GM04504 (cell line): ENCODE measurements at regions not wholly inside any gene's neighbourhood (a gene's known extent, or its start where the extent isn't known, plus 50 kb on each side); places are given as distances from the start of the nearest gene placed in this dataset.
"Not testable (repeated sequence)": the region's sequence is repeated elsewhere in the genome, so short reads cannot be mapped to it uniquely, and the experiment has no call there.

Experiments
- DNase-seq: peaks from one replicate; pipeline ENCODE4 v3.0.0-alpha.2; 2012; ENCODE audit warnings: low read depth

- DNase-seq = no peak
Observed at GRCh38 chr16:24624102-24624501, 84.7 kb downstream of the RBBP6 start.

GRCh38 chr16:24626256-24626655 is 86.9 kb downstream of the RBBP6 start:
- no peak for DNase-seq

- no peak for DNase-seq
Observed at GRCh38 chr16:24634919-24635318, 94.5 kb upstream of the TNRC6A start.

- DNase-seq = peak; percentile 92
Observed at GRCh38 chr16:24635900-24636610, 93.4 kb upstream of the TNRC6A start.

GRCh38 chr16:24639769-24640168 is 89.7 kb upstream of the TNRC6A start:
- DNase-seq = no peak

- no peak for DNase-seq
Observed at GRCh38 chr16:24643489-24643888, 86.0 kb upstream of the TNRC6A start.

- peak; percentile 98 for DNase-seq
Observed at GRCh38 chr16:24645739-24646645, 83.5 kb upstream of the TNRC6A start.

- no peak for DNase-seq
Observed at GRCh38 chr16:24646646-24646995, 82.8 kb upstream of the TNRC6A start.

GRCh38 chr16:24652209-24652712 is 77.2 kb upstream of the TNRC6A start:
- no peak for DNase-seq

GRCh38 chr16:24652803-24653202 is 76.6 kb upstream of the TNRC6A start:
- no peak for DNase-seq

GRCh38 chr16:24653725-24654124 is 75.7 kb upstream of the TNRC6A start:
- DNase-seq = no peak

GRCh38 chr16:24665942-24666341 is 63.5 kb upstream of the TNRC6A start:
- DNase-seq = not testable (repeated sequence)

- no peak for DNase-seq
Observed at GRCh38 chr16:24667244-24667764, 62.1 kb upstream of the TNRC6A start.

- DNase-seq = no peak
Observed at GRCh38 chr16:24668481-24669061, 60.9 kb upstream of the TNRC6A start.

GRCh38 chr16:24670623-24671454 is 58.6 kb upstream of the TNRC6A start:
- DNase-seq = peak; percentile 80

GRCh38 chr16:24671455-24671954 is 57.9 kb upstream of the TNRC6A start:
- DNase-seq = no peak

GRCh38 chr16:24673155-24673554 is 56.3 kb upstream of the TNRC6A start:
- DNase-seq = no peak

GRCh38 chr16:24674877-24675276 is 54.6 kb upstream of the TNRC6A start:
- DNase-seq = no peak

GRCh38 chr16:24677388-24677787 is 52.1 kb upstream of the TNRC6A start:
- no peak for DNase-seq
